NB4 (cell line): ENCODE measurements at regions not wholly inside any gene's neighbourhood (a gene's known extent, or its start where the extent isn't known, plus 50 kb on each side); places are given as distances from the start of the nearest gene placed in this dataset.

ENCODE experiments used
- CTCF ChIP-seq: IDR thresholded peaks from one replicate; pipeline ENCODE4 v1.5.1; 2012; ENCODE audit warnings: low read depth, low read length
- MAX ChIP-seq: IDR thresholded peaks from 2 replicates; pipeline ENCODE4 v1.6.1; 2011; ENCODE audit warnings: low read depth, low read length
- MYC ChIP-seq: IDR thresholded peaks from 2 replicates; pipeline ENCODE4 v1.6.1; 2011; ENCODE audit warnings: low read depth, low read length
- POLR2A ChIP-seq: IDR thresholded peaks from 2 replicates; pipeline ENCODE4 v1.6.1; 2011; ENCODE audit warnings: mild to moderate bottlenecking; ENCODE audit not compliant: insufficient read length; ENCODE audit errors: extremely low read depth

- TF ChIP-seq CTCF (no peak), POLR2A (no peak), MYC (no peak), MAX (no peak)
Observed at GRCh38 chr5:117475919-117476318, 901.3 kb upstream of the SEMA6A start.
